ENCODE measurements at regions not wholly inside any gene's neighbourhood (a gene's known extent, or its start where the extent isn't known, plus 50 kb on each side); places are given as distances from the start of the nearest gene placed in this dataset.

DNA sequence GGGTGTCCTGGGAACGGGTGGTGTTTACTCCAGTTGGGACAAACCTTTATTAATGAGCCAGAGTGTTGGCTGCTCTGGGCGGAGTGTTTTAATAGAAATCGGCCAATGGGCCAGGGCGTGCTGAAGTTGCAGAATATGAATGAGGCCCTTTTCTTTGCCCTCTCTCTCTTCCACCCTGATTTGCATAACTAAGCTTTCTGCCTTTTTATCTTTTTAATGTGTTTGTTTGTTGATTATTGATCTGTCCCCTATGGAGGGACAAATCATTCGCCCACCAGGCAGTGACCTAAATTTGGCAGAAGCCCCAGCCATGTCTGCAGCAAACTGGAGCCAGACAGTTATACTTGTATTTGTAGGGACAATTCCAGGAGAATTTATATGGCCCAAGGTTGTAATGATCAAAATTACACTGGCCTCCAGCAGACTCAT, 420.9 kb downstream of the PREX1 start:
- TF ChIP-seq, protein P1, sequence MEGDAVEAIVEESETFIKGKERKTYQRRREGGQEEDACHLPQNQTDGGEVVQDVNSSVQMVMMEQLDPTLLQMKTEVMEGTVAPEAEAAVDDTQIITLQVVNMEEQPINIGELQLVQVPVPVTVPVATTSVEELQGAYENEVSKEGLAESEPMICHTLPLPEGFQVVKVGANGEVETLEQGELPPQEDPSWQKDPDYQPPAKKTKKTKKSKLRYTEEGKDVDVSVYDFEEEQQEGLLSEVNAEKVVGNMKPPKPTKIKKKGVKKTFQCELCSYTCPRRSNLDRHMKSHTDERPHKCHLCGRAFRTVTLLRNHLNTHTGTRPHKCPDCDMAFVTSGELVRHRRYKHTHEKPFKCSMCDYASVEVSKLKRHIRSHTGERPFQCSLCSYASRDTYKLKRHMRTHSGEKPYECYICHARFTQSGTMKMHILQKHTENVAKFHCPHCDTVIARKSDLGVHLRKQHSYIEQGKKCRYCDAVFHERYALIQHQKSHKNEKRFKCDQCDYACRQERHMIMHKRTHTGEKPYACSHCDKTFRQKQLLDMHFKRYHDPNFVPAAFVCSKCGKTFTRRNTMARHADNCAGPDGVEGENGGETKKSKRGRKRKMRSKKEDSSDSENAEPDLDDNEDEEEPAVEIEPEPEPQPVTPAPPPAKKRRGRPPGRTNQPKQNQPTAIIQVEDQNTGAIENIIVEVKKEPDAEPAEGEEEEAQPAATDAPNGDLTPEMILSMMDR (IDR thresholded peaks at IDR 0.05; ENCODE audit: insufficient read depth, low read length): no peak
- no peak overlapping the region for H3K4me3 ChIP-seq (ENCODE audit: low read depth, low read length)
- DNase-seq (ENCODE audit: low read depth): no peak

DNA sequence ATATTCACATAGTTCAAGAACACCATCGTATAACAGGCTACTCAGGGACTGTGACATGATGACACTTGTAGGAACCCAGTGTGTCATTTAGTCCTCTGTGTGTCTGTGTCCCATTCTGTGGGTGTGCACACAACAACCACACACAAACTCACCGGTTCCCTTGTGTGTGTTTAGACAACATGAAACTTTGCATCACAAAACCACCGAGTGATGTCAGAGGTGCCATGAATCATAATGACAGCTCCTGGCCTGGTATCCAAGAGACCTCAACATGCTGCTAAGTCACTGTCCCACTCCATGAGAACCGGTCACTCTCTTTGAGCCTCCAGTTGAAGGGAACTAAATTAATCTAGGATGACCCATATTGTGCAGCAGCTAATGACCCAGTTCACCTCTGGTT, 421.3 kb downstream of the PREX1 start:
- H3K4me3 ChIP-seq (ENCODE audit: low read depth, low read length): no peak overlapping the region
- TF ChIP-seq, protein P1 (IDR thresholded peaks at IDR 0.05; ENCODE audit: insufficient read depth, low read length): no peak
- DNase-seq (ENCODE audit: low read depth): no peak

DNA sequence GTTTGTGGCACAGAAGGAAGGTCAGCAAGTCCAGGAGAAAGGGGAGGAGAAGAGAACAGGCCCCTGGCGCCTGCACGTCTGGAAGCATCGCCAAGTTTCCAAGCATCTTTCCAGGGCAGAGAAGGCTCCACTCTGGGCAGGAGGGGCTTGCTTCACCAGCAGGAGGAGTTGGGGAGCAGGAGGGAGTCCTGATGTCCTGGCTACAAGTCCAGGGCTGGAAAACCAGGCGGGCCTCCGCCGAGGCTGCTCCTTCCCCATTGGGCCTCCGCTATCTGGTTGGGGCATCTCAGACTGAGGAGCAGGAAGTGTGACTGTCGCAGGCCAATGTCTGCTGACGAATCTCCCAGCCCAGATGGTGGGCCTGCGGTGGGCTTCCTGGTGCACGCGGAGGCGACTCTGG, 421.9 kb downstream of the PREX1 start:
- TF ChIP-seq, protein P1 (IDR thresholded peaks at IDR 0.05; ENCODE audit: insufficient read depth, low read length): no peak
- H3K4me3 ChIP-seq (ENCODE audit: low read depth, low read length): no peak overlapping the region
- no peak for DNase-seq (ENCODE audit: low read depth)

DNA sequence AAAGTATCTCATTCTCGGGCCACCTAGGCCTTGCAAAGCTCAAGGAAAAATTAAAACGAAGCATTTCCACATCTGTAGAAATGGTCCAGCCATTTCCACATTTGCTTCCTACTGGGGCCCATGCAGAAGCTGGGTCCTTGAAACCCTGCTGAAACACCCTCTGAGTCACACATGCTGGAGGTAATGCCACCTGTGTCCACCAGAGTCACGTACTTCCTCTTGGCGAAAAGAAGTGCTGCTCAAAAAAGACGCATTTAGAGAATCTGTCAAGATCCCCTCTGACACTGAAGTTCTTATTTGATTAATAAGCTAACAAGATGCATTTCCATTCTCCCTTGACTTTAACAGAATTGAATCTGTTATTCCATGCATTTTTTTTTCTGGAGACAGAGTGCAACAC, 423.2 kb downstream of the PREX1 start:
- H3K4me3 ChIP-seq (ENCODE audit: low read depth, low read length): no peak overlapping the region
- TF ChIP-seq, protein P1 (IDR thresholded peaks at IDR 0.05; ENCODE audit: insufficient read depth, low read length): peak; percentile 8
- DNase-seq (ENCODE audit: low read depth): no peak

DNA sequence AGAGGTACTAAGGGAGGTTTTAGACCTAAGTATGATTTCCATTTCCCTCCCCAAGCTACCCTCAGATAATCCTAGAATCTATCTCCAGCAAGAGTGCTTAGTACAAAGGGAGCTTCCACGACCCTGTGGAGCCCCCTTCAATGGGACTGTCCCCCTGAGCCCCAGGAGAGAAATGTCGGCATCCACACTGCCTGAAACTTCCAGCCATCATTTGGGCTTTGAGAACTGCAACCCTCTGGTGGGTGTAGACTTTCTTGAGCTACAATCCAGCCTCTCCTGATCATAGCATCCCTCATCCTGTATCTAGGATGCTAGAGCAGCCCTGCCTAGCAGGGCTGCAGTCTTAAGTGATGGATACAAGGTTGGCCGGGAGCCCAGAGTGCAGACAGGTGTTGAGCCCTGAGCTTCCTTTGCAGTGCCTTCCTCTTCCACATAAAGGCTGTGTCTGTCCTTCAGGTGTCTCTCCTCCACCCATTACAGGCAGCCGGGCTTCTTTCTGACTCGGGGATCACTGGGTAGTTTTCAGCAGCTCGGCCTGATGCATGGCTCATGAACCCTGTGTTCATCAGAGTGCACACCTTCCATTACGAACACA, 424.5 kb downstream of the PREX1 start:
- no peak overlapping the region for H3K4me3 ChIP-seq (ENCODE audit: low read depth, low read length)
- no peak for DNase-seq (ENCODE audit: low read depth)
- TF ChIP-seq, protein P1 (IDR thresholded peaks at IDR 0.05; ENCODE audit: insufficient read depth, low read length): no peak

DNA sequence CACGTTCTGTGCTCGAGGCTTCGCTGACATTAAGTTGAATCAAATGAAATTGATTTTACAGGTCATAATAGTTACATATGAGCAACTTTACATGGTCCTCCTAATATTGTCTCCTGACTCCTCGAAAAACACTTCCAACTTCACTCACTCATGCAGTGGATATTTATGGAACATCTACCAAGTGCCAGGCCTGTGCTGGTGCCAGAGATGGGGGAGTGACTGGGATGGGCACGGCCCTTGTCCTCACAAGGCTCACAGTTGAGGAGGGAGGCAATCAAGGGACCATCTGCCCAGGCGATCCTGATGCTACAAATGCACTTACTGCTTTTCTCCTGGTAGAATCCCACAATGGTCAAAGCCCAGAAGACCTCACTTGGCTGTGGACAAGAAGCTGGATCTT, 426.4 kb downstream of the PREX1 start:
- H3K4me3 ChIP-seq (ENCODE audit: low read depth, low read length): no peak overlapping the region
- TF ChIP-seq, protein P1 (IDR thresholded peaks at IDR 0.05; ENCODE audit: insufficient read depth, low read length): no peak
- DNase-seq (ENCODE audit: low read depth): no peak

DNA sequence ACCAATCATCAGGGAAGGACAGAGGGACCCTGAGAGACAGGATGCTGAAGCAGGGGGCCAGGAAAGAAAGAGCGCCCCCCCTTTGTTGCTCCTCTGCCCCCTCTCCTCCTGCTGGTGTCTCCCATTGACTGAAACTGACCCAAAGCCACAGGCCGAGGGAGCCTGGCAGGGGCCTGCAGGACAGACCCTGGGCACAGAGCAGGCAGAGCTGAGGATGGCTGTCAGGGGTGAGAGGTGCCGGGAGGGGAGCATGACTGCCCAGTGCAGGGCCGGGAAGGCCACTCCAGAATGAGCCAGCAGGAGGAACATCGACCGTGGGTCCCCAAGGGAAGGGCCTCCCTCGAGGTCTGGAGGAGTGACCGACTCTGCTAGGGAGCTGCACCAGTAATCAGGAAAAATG, 427.8 kb downstream of the PREX1 start:
- no peak for DNase-seq (ENCODE audit: low read depth)
- TF ChIP-seq, protein P1 (IDR thresholded peaks at IDR 0.05; ENCODE audit: insufficient read depth, low read length): no peak
- no peak overlapping the region for H3K4me3 ChIP-seq (ENCODE audit: low read depth, low read length)
